Ishikawa (cell line): ENCODE measurements at regions not wholly inside any gene's neighbourhood (a gene's known extent, or its start where the extent isn't known, plus 50 kb on each side); places are given as distances from the start of the nearest gene placed in this dataset.

Source experiments
- CEBPB ChIP-seq: IDR thresholded peaks from 2 replicates; pipeline ENCODE4 v1.6.1; 2012
- CREB1 ChIP-seq: IDR thresholded peaks from 2 replicates; pipeline ENCODE4 v1.6.1; 2012; ENCODE audit warnings: low read depth
- EGR1 ChIP-seq: IDR thresholded peaks from 2 replicates; pipeline ENCODE4 v1.6.1; 2012
- EP300 ChIP-seq: IDR thresholded peaks from 2 replicates; pipeline ENCODE4 v1.6.1; 2012; ENCODE audit warnings: borderline replicate concordance
- FOXM1 ChIP-seq: IDR thresholded peaks from 2 replicates; pipeline ENCODE4 v1.6.1; 2012; ENCODE audit warnings: low read depth, borderline replicate concordance
- NFIC ChIP-seq: IDR thresholded peaks from 2 replicates; pipeline ENCODE4 v1.6.1; 2012
- RAD21 ChIP-seq: IDR thresholded peaks from 2 replicates; pipeline ENCODE4 v1.6.1; 2012; ENCODE audit warnings: low read depth
- TAF1 ChIP-seq: IDR thresholded peaks from 2 replicates; pipeline ENCODE4 v1.6.1; 2012; ENCODE audit warnings: low read depth, mild to moderate bottlenecking
- TCF12 ChIP-seq: IDR thresholded peaks from 2 replicates; pipeline ENCODE4 v1.6.1; 2012; ENCODE audit warnings: low read depth
- TEAD4 ChIP-seq: IDR thresholded peaks from 2 replicates; pipeline ENCODE4 v1.6.1; 2012
- YY1 ChIP-seq: IDR thresholded peaks from 2 replicates; pipeline ENCODE4 v1.6.1; 2012; ENCODE audit warnings: low read depth
- ZBTB7A ChIP-seq: IDR thresholded peaks from 2 replicates; pipeline ENCODE4 v1.6.1; 2012; ENCODE audit warnings: low read depth
- TF ChIP-seq, protein P1 (sequence below): IDR thresholded peaks from 2 replicates; pipeline ENCODE4 v1.6.1; 2012
- TF ChIP-seq, protein P2 (sequence below): IDR thresholded peaks from 2 replicates; pipeline ENCODE4 v1.6.1; 2012
- TF ChIP-seq, protein P3 (sequence below): IDR thresholded peaks from 2 replicates; pipeline ENCODE4 v1.6.1; 2012; ENCODE audit warnings: low read depth, mild to moderate bottlenecking

DNA sequence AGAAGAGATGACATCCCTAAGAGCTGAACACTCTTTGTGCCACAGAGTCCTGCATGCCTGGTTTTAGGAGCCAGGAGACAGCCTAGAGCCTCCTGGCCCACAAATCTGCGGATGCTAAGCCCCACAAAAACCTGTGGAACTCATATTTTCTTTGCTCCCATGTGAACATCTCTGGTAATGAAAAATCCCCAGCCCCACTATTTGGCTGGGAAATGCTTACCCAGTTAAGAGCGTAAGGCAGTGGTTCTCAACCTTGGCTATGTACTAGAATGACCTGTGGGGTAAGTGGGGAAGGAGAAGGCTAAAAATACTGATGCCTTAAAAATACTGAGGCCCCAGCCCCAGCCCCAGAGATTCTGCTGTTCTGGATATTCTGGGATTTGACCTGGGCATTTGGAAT is 208.1 kb downstream of the EN1 start:
- TF ChIP-seq TAF1 (no peak), FOXM1 (no peak)

DNA sequence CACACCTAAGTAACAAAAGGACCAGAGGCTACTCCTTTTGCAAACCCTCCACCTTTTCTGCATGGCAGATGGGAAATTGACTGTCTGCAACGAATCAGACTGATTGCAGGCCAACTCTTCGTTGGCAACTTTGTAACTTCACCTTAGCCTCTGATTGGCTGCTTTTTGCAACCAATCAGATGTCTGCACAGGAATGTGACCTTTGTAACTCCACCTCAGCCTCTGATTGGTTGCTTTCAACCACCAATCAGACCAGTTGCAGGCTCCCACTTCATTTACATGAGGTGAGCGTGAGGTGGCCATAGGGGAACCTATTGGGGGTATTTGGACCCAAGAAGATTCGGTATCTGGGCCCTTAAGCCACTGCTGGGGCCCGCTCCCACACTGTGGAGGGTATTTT is 209.0 kb downstream of the EN1 start:
- TF ChIP-seq, protein P1, sequence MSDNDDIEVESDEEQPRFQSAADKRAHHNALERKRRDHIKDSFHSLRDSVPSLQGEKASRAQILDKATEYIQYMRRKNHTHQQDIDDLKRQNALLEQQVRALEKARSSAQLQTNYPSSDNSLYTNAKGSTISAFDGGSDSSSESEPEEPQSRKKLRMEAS: no peak
- TF ChIP-seq, protein P2, sequence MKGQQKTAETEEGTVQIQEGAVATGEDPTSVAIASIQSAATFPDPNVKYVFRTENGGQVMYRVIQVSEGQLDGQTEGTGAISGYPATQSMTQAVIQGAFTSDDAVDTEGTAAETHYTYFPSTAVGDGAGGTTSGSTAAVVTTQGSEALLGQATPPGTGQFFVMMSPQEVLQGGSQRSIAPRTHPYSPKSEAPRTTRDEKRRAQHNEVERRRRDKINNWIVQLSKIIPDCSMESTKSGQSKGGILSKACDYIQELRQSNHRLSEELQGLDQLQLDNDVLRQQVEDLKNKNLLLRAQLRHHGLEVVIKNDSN: no peak
- no peak for TF ChIP-seq TAF1
- no peak for TF ChIP-seq CEBPB
- TF ChIP-seq YY1: no peak
- no peak for TF ChIP-seq TCF12
- TF ChIP-seq EGR1: no peak
- no peak for TF ChIP-seq NFIC
- no peak for TF ChIP-seq ZBTB7A
- TF ChIP-seq FOXM1: no peak

DNA sequence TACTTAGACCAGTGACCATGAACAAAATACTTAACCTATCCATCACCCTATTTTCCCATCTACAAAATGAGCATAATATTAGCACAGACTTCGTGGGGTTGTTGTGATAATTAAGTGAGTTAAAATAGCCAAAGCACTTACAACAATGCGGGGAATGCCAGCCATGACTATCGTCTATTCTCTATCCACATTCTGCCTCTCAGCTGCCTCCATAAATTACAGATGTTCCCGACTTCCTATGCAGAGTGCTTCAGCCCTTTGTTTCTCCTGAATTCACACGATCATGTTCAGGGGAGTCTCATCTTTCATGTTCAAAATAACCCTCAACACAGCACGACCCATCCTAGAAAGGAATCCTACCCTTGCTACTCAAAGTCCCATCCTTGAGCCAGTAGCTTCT is 211.6 kb downstream of the EN1 start:
- TF ChIP-seq, protein P2: no peak
- no peak for TF ChIP-seq EP300
- no peak for TF ChIP-seq CREB1
- no peak for TF ChIP-seq TEAD4
- no peak for TF ChIP-seq RAD21
- TF ChIP-seq YY1: no peak
- TF ChIP-seq EGR1: no peak
- TF ChIP-seq NFIC: no peak
- TF ChIP-seq, protein P3, sequence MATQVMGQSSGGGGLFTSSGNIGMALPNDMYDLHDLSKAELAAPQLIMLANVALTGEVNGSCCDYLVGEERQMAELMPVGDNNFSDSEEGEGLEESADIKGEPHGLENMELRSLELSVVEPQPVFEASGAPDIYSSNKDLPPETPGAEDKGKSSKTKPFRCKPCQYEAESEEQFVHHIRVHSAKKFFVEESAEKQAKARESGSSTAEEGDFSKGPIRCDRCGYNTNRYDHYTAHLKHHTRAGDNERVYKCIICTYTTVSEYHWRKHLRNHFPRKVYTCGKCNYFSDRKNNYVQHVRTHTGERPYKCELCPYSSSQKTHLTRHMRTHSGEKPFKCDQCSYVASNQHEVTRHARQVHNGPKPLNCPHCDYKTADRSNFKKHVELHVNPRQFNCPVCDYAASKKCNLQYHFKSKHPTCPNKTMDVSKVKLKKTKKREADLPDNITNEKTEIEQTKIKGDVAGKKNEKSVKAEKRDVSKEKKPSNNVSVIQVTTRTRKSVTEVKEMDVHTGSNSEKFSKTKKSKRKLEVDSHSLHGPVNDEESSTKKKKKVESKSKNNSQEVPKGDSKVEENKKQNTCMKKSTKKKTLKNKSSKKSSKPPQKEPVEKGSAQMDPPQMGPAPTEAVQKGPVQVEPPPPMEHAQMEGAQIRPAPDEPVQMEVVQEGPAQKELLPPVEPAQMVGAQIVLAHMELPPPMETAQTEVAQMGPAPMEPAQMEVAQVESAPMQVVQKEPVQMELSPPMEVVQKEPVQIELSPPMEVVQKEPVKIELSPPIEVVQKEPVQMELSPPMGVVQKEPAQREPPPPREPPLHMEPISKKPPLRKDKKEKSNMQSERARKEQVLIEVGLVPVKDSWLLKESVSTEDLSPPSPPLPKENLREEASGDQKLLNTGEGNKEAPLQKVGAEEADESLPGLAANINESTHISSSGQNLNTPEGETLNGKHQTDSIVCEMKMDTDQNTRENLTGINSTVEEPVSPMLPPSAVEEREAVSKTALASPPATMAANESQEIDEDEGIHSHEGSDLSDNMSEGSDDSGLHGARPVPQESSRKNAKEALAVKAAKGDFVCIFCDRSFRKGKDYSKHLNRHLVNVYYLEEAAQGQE: no peak
- no peak for TF ChIP-seq TCF12
- TF ChIP-seq TAF1: no peak
- TF ChIP-seq FOXM1: no peak
- no peak for TF ChIP-seq CEBPB
- TF ChIP-seq, protein P1: no peak

DNA sequence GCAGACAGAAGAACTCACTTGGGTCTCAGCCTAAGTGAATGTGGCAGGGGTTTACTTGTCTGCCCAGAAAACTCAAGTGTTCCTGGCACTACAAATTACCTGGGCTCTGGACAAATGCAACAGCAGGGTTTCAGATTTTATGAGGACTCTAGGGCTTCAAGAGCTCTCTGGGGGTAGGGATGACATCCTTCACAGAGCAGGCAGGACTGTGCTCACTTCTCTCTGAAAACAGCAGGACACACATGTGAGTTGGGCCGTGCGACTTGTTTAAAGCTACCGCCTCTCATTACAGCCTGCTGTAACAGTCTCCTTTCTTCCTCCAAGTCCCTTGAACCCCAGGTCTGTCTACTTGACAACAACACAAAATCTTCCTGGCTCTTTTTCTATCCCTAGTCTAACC is 212.6 kb downstream of the EN1 start:
- TF ChIP-seq, protein P2: no peak
- no peak for TF ChIP-seq EGR1

DNA sequence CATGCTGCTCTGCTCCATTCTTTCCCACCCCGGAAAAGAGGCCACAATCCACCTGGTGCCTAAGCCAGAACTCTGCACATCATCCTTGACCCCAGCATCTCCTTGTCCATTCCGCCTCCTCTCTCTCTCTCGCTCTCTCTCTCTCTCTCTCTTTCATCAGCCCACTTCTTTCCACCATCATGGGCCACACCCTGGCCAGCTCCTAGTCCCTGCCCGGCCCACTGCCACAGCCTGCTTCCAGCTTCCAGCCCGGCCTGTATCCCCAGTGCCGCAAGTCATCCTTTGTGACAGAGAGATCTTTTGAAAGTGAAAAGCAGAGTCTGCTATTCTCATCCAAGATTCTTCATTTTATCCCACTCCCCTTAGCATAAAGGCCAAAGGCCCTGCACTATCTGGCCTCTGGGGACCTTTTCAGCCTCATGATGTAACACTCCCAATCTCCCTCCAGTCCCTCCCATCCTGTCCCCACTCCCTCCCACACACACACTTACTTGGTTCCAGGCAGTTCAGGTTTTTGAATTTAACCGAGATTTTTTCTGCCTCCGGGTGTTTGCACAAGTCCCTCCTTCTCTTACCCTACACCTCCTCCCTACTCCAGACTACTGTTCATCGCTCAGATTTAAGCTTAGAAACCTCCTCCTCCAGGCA is 214.0 kb downstream of the EN1 start:
- TF ChIP-seq TCF12 (no peak), EP300 (no peak), TEAD4 (no peak), RAD21 (no peak), CREB1 (no peak)
- TF ChIP-seq, protein P1: no peak

DNA sequence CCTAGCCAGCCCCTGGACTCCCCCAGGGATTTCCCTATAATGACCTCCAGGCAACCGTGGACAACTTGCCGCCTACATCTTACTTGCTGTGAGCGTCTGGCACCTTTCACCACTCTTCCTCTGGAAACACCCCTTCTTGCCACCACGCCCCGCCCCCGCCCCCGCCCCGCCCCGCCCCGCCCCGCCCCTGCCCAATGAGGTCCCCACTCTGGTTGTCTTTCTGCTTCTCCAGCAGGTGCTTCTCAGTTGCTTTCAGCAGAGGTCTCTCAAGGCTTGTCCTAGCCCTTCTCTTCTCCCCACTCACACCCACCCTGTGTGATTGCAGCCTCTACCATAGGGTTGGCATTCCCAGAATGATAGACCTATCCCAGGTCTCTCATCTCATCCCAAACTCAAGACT is 214.5 kb downstream of the EN1 start:
- no peak for TF ChIP-seq YY1
- no peak for TF ChIP-seq EGR1
- no peak for TF ChIP-seq TAF1
- TF ChIP-seq, protein P1: no peak
- TF ChIP-seq CREB1: no peak
- TF ChIP-seq, protein P2: no peak
- TF ChIP-seq TEAD4: no peak
- no peak for TF ChIP-seq RAD21
- TF ChIP-seq, protein P3: no peak
- TF ChIP-seq ZBTB7A: no peak
- no peak for TF ChIP-seq CEBPB
- no peak for TF ChIP-seq FOXM1
- TF ChIP-seq EP300: no peak
- no peak for TF ChIP-seq TCF12
- TF ChIP-seq NFIC: no peak
